Fibroblast of pulmonary artery (primary cell): ENCODE measurements at regions not wholly inside any gene's neighbourhood (a gene's known extent, or its start where the extent isn't known, plus 50 kb on each side); places are given as distances from the start of the nearest gene placed in this dataset.
A peak's percentile ranks its signal among the peaks of the same experiment; 100 is the strongest.

ENCODE experiments used
- DNase-seq: peaks from one replicate; pipeline ENCODE4 v3.0.0-alpha.2; 2010; ENCODE audit warnings: low read depth
- H3K4me3 ChIP-seq: replicated peaks from 2 replicates; pipeline ENCODE4 v1.5.1; 2011; ENCODE audit warnings: low read depth, mild to moderate bottlenecking, control low read depth, low read length, moderate library complexity
- CTCF ChIP-seq: IDR thresholded peaks from 2 replicates; pipeline ENCODE4 v1.5.1; 2011; ENCODE audit warnings: mild to moderate bottlenecking, control low read depth, low read length, inconsistent platforms; ENCODE audit errors: missing control alignments

- no peak for DNase-seq
- no peak for TF ChIP-seq CTCF
- H3K4me3 ChIP-seq, result no peak overlapping the region
These were observed 247.3 kb downstream of the TTC32 start for GRCh38 chr2:19654310-19655090.

- no peak overlapping the region for H3K4me3 ChIP-seq
- DNase-seq, result no peak
- no peak for TF ChIP-seq CTCF
These were observed 248.3 kb downstream of the TTC32 start for GRCh38 chr2:19653509-19653908.

GRCh38 chr2:19652811-19653210 lies 249.0 kb downstream of the TTC32 start:
- H3K4me3 ChIP-seq, result no peak overlapping the region
- TF ChIP-seq CTCF, result no peak
- no peak for DNase-seq

GRCh38 chr2:19651466-19651865 lies 250.3 kb downstream of the TTC32 start:
- no peak overlapping the region for H3K4me3 ChIP-seq
- DNase-seq, result no peak
- TF ChIP-seq CTCF, result no peak

- no peak overlapping the region for H3K4me3 ChIP-seq
- no peak for TF ChIP-seq CTCF
- DNase-seq, result peak; percentile 100
These were observed 251.9 kb downstream of the TTC32 start for GRCh38 chr2:19649785-19650380.

GRCh38 chr2:19649142-19649541 lies 252.6 kb downstream of the TTC32 start:
- H3K4me3 ChIP-seq, result no peak overlapping the region
- TF ChIP-seq CTCF, result peak; percentile 13
- DNase-seq, result peak; percentile 49

GRCh38 chr2:19648583-19648982 lies 253.2 kb downstream of the TTC32 start:
- peak; percentile 91 for DNase-seq
- no peak overlapping the region for H3K4me3 ChIP-seq
- TF ChIP-seq CTCF, result no peak
